COLO668 (cell line): ENCODE measurements at regions not wholly inside any gene's neighbourhood (a gene's known extent, or its start where the extent isn't known, plus 50 kb on each side); places are given as distances from the start of the nearest gene placed in this dataset.

Experiments
- DNase-seq: peaks from one replicate; lab custom pipeline; 2025; ENCODE audit not compliant: unreplicated experiment; lab: John Stamatoyannopoulos, UW

GRCh38 chr2:176388861-176389260 lies 119.6 kb downstream of the MTX2 start:
- DNase-seq: no peak

- DNase-seq: no peak
Observed at GRCh38 chr2:176390276-176391147, 121.3 kb downstream of the MTX2 start.

GRCh38 chr2:176391148-176391419 lies 121.8 kb downstream of the MTX2 start:
- DNase-seq: no peak

GRCh38 chr2:176392249-176392648 lies 123.0 kb downstream of the MTX2 start:
- no peak for DNase-seq

- no peak for DNase-seq
Observed at GRCh38 chr2:176392744-176393414, 123.6 kb downstream of the MTX2 start.

GRCh38 chr2:176395273-176395854 lies 126.1 kb downstream of the MTX2 start:
- DNase-seq: no peak

GRCh38 chr2:176398243-176399073 lies 129.2 kb downstream of the MTX2 start:
- no peak for DNase-seq

- no peak for DNase-seq
Observed at GRCh38 chr2:176399074-176399598, 129.9 kb downstream of the MTX2 start.

- no peak for DNase-seq
Observed at GRCh38 chr2:176405477-176405876, 136.2 kb downstream of the MTX2 start.

- no peak for DNase-seq
Observed at GRCh38 chr2:176407706-176408105, 138.5 kb downstream of the MTX2 start.

- DNase-seq: no peak
Observed at GRCh38 chr2:176409671-176410070, 140.4 kb downstream of the MTX2 start.

- DNase-seq: no peak
Observed at GRCh38 chr2:176412136-176412535, 142.9 kb downstream of the MTX2 start.

- DNase-seq: no peak
Observed at GRCh38 chr2:176413786-176414185, 144.5 kb downstream of the MTX2 start.

GRCh38 chr2:176414641-176415040 lies 145.4 kb downstream of the MTX2 start:
- no peak for DNase-seq

GRCh38 chr2:176415174-176415895 lies 146.1 kb downstream of the MTX2 start:
- no peak for DNase-seq

- DNase-seq: no peak
Observed at GRCh38 chr2:176415937-176416499, 146.8 kb downstream of the MTX2 start.

GRCh38 chr2:176418768-176419167 lies 149.5 kb downstream of the MTX2 start:
- no peak for DNase-seq

GRCh38 chr2:176419591-176420071 lies 150.4 kb downstream of the MTX2 start:
- DNase-seq: no peak

- DNase-seq: no peak
Observed at GRCh38 chr2:176421297-176422050, 152.2 kb downstream of the MTX2 start.
